AG09309 (cell line): ENCODE measurements at regions not wholly inside any gene's neighbourhood (a gene's known extent, or its start where the extent isn't known, plus 50 kb on each side); places are given as distances from the start of the nearest gene placed in this dataset.
"Not testable (repeated sequence)": the region's sequence is repeated elsewhere in the genome, so short reads cannot be mapped to it uniquely, and the experiment has no call there.

Experiments
- DNase-seq: peaks from one replicate; pipeline ENCODE4 v3.0.0-alpha.2; 2010; ENCODE audit warnings: low read depth
- H3K4me3 ChIP-seq: 2 replicates; pipeline ENCODE4 v1.5.1; 2011; ENCODE audit warnings: mild to moderate bottlenecking, low read depth, low read length, moderate library complexity; ENCODE audit not compliant: control insufficient read depth
- TF ChIP-seq, protein P1 (sequence below): IDR thresholded peaks from 2 replicates; pipeline ENCODE4 v1.5.1; 2011; ENCODE audit warnings: mild to moderate bottlenecking, low read depth, low read length, inconsistent platforms; ENCODE audit not compliant: insufficient read depth, control insufficient read depth; ENCODE audit errors: missing control alignments

DNA sequence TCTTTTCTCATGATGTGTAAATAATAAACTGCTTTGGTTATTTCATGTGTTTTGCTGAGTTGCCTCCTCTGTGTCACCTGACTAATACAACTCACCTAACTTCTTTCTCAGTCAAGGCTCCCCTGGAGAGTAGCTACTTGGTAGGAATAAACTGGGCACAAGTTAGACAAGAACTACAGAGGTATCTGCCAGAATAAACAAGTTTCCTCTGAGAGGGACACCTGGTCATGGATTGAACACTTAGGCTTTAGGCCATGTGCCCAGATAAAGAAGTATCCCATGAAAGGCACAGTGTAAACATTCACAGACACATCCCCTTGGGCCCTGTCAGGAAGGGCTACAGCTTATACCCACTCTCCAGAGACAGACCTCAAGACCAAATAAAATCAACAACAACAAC is 532.5 kb downstream of the KIF4B start:
- H3K4me3 ChIP-seq: no peak overlapping the region
- TF ChIP-seq, protein P1, sequence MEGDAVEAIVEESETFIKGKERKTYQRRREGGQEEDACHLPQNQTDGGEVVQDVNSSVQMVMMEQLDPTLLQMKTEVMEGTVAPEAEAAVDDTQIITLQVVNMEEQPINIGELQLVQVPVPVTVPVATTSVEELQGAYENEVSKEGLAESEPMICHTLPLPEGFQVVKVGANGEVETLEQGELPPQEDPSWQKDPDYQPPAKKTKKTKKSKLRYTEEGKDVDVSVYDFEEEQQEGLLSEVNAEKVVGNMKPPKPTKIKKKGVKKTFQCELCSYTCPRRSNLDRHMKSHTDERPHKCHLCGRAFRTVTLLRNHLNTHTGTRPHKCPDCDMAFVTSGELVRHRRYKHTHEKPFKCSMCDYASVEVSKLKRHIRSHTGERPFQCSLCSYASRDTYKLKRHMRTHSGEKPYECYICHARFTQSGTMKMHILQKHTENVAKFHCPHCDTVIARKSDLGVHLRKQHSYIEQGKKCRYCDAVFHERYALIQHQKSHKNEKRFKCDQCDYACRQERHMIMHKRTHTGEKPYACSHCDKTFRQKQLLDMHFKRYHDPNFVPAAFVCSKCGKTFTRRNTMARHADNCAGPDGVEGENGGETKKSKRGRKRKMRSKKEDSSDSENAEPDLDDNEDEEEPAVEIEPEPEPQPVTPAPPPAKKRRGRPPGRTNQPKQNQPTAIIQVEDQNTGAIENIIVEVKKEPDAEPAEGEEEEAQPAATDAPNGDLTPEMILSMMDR: no peak
- no peak for DNase-seq

DNA sequence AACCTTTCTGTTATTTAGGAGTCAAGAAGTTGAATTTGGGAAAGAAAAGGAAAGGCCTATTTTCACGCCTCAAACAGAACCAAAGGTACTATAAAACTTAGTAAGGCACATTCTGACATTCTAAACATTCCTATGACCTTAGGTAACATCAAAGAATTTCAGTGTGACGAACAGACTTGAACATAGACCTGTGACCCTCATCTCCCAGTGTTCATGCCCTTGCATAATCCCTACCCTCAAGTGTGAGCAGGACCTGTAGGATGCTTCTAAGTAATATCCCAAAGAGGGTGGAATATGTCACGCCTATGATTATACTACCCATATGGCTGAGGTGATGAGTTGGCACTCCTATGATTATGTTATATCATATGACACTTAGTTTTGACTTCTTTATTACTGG is 540.9 kb downstream of the KIF4B start:
- no peak overlapping the region for H3K4me3 ChIP-seq
- DNase-seq: no peak
- TF ChIP-seq, protein P1: no peak

DNA sequence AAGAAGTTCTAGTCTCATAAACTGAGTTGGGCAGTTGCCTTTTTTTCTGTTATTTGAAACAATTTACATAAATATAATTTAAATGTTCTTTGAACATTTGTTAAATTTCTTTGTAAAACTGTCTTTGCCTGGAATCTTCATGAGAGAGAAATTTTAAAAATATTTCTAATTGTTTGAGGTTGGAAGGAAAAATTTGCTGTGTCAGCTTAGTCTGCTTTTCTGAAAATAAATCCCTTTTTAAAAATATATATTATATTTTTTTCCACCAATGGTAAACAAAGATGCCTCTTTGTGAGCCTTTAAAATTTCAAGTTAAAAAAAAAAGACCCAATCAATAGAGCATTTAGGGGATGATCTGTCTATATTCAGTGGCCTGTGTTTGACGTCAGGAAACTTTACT is 542.7 kb downstream of the KIF4B start:
- TF ChIP-seq, protein P1: no peak
- DNase-seq: no peak
- H3K4me3 ChIP-seq: no peak overlapping the region

DNA sequence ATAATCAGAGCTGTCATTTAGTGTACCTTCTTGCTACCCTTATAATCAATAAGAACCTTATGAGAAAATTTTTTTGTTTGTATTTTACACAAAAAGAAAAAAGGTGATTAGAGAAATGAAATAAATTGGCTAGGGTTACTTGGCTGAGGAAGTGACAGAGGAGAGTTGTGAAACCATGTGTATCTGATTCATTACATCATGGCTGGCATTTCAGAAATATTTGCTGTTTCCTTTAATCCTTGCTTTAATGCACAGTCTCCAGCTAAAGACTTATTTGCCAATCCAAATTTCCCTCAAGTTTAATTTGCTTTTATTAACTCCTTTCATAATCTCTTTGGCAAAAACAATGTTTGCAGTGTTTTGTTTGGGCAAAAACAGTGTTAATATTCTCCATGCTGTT is 543.1 kb downstream of the KIF4B start:
- TF ChIP-seq, protein P1: no peak
- H3K4me3 ChIP-seq: no peak overlapping the region
- DNase-seq: no peak

DNA sequence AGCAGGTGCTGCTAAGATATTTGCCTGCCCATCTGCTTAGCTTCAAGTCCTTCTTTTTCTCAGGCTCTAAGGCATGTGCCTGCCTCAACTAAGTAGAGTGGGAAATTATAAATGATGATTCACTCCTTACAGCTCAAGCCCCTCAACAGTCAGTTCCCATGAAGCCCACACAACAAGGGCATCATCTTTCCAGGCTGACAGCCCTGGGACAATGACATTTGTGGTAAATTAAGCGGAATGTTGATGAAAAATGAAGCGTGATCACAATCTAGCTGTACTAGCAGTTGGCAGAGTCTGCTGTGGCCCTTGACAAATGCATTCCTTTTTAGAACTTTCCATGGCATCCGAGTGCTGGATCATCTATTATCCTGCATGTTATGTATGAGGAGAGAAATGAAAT is 548.6 kb downstream of the KIF4B start:
- no peak for DNase-seq
- H3K4me3 ChIP-seq: no peak overlapping the region
- TF ChIP-seq, protein P1: no peak

DNA sequence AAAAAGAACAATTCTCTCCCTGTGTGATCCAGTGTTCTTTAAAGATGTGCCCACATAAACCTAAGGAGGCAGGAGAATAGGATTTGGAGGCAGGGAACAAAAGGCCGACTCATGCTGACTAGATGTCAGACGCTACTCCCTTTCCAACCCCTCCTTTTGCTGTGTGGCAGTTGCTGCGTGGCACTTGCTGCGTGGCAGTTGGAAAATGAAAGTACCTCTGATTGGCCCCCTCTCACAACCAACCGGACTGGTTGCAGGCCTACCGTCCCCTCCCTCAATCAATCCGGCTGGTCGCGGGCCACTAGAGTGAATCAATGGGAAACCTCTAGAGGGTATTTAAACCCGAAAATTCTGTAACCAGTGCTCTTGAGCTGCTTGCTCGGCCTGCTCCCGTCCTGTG is 551.0 kb downstream of the KIF4B start:
- no peak overlapping the region for H3K4me3 ChIP-seq
- TF ChIP-seq, protein P1: no peak
- DNase-seq: no peak

DNA sequence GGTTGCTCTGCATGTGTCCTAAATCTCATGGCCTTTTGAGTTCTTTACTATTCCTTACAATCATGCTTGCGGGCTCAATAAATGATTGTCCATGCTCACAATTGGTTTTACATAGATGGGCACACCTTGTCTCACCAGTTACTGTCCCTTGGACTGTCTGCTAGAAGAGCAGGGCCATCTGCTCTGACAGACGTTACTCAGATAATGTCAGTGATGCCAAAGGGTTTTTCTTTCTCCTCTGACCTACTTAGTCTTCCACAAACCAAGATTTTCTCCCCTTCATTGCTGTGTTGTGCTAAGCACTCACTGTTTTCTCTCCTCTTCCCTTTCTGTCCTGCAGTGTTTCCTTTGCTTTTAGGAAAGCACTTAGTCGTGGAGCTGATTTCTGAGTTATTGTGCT is 562.3 kb downstream of the KIF4B start:
- DNase-seq: no peak
- TF ChIP-seq, protein P1: no peak
- H3K4me3 ChIP-seq: no peak overlapping the region

DNA sequence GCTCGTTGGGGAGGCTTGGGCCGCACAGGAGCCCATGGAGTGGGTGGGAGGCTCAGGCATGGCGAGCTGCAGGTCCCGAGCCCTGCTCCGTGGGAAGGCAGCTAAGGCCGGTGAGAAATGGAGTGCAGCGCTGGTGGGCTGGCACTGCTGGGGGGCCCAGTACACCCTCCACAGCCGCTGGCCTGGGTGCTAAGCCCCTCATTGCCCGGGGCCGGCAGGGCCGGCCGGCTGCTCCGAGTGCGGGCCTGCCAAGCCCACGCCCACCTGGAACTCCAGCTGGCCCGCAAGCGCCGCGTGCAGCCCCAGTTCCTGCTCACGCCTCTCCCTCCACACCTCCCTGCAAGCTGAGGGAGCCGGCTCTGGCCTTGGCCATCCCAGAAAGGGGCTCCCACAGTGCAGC is 573.3 kb downstream of the KIF4B start:
- H3K4me3 ChIP-seq, DNase-seq: not testable (repeated sequence)
